H4 (cell line): ENCODE measurements at regions not wholly inside any gene's neighbourhood (a gene's known extent, or its start where the extent isn't known, plus 50 kb on each side); places are given as distances from the start of the nearest gene placed in this dataset.
A peak's percentile ranks its signal among the peaks of the same experiment; 100 is the strongest.
"Not testable (repeated sequence)": the region's sequence is repeated elsewhere in the genome, so short reads cannot be mapped to it uniquely, and the experiment has no call there.

Experiments used
- DNase-seq: peaks from one replicate; pipeline ENCODE4 v3.0.0-alpha.2; 2015; ENCODE audit warnings: low spot score

DNA sequence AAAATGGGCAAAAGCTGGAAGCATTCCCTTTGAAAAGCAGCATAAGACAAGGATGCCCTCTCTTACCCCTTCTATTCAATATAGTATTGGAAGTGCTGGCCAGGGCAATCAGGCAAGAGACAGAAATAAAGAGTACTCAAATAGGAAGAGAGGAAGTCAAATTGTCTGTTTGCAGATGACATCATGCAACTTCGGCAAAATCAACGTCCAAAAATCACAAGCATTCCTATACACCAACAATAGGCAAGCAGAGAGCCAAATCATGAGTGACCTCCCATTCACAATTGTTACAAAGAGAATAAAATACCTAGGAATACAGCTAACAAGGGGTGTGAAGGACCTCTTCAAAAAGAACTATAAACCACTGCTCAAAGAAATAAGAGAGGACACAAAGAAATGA lies 192.0 kb upstream of the FBN2 start:
- not testable (repeated sequence) for DNase-seq

DNA sequence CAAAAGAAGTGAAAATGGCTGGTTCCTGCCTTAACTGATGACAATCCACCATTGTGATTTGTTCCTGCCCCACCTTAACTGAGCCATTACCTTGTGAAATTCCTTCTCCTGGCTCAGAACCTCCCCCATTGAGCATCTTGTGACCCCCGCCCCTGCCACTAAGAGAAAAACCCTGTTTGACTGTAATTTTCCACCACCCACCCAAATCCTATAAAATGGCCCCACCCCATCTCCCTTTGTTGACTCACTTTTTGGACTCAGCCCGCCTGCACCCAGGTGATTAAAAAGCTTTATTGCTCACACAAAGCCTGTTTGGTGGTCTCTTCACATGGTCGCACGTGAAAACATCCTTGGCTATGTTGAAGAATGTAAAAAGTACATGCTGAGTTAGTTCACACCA lies 197.6 kb upstream of the FBN2 start:
- not testable (repeated sequence) for DNase-seq

GRCh38 chr5:128736553-128736952 lies 198.5 kb upstream of the FBN2 start:
- peak; percentile 76 for DNase-seq

- peak; percentile 24 for DNase-seq
Observed at GRCh38 chr5:128749136-128749898, 211.3 kb upstream of the FBN2 start.

DNA sequence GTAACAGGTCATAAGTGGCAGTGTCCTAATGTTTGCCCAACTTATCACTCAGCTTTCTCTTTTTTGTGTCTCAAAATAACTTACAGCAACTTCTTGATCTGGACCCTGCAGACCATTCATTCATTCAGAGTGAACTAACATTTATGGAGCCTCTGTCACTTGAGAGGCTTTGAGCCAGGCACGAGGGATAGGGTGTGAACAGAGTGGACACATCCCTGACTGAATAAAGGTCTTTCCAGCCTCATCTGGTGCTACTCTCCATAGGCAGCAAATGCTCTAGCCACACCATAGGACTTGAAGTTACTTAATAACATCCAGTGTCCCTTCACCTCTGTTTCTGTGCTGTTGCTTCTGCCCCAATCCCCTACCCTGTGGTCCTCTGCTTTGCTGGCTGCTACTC lies 212.1 kb upstream of the FBN2 start:
- DNase-seq = no peak

DNA sequence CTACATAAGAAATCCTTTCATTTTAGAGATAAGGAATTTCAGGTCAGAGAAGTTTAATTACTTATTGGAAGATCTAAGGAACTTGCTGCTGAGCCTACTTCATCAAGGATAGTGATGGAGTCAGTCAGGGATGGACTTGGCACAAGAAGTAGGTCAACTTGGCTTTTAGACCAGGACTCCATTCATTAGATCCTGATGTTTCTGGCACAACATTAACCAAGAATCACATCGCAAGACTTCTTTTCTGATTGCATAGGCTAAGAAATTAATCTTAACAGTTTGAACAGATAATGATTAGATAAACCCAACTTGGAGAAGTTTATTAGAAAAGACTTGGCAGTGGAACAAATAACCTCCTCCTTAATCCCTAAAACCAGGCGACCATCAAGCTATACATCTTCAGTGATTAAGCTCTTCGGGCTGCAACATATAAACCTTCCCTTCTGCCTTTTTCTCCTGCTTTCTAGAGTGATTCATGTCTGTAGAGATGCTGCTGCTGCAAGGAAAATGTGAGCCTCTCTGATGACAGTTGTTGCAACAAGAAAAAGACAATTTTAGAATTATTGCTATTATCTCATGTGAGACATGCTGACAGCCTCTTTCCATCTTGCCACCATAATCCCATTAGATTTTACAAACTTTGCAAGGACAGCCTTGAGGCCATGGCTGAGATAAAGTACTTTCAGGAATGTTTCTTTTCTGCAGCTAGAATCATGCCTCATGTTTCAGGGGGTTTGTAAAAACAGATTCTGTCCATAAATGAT lies 207.9 kb upstream of the SLC27A6 start:
- DNase-seq = no peak

- no peak for DNase-seq
Observed at GRCh38 chr5:128762661-128763306, 202.5 kb upstream of the SLC27A6 start.

DNA sequence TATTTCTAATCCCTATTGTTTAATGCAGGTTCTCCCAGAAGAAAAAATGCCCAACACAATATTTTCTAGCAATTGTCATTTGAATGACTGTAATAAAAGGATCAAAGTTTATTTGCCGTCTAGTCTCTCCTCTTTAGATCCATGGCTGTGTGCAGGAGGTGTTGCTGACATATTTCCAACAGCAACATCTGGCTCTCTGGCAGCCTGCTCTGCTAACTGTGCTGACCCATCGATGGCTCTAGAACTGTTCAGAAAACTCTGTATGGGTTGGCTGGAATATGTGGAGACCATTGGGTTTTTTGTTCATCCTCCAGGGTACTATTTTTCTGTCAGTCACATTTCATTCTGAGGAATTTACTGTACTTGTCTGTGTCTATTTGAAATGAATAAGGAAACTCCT lies 202.0 kb upstream of the SLC27A6 start:
- no peak for DNase-seq

- no peak for DNase-seq
Observed at GRCh38 chr5:128764601-128765310, 200.5 kb upstream of the SLC27A6 start.

GRCh38 chr5:128765448-128766061 lies 199.7 kb upstream of the SLC27A6 start:
- DNase-seq = no peak

DNA sequence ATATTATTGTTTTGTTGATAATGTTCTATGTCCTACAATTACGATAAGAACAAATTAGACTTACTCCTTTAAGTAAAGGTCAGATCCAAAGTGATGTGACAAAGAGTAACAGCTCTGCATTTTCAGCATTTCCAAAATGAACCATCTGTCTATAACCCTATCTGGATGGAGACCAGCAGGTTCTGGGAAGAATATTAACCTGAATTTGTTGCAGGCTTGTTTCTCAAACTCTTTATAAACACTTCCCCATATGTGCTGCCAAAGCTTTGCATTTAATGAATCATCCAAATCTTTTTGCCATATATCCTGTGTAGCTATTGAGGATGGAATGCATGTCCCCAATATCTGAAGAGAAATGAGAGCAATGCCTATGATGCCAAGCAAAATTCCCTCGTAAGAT lies 198.9 kb upstream of the SLC27A6 start:
- no peak for DNase-seq

- DNase-seq = no peak
Observed at GRCh38 chr5:128770907-128771306, 194.4 kb upstream of the SLC27A6 start.

GRCh38 chr5:128772356-128772755 lies 192.9 kb upstream of the SLC27A6 start:
- no peak for DNase-seq

DNA sequence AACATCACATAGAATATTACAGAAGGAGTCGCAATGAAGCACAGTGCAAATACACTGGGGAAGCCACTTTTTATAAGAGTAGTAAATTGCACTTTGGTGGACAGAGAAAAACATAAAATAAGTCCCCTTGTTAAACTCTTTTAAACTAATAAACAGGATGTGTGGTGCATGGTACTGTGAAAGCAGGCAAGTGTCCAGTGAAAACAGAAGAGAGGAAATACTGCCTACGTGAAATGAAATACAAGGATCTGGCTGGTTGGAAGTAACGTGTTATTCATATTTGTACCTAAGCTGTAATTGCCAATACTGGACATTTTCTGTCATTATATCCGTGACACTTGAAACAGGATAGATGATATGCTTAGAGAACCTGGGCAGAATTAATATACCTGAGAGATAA lies 191.9 kb upstream of the SLC27A6 start:
- DNase-seq = peak; percentile 15

DNA sequence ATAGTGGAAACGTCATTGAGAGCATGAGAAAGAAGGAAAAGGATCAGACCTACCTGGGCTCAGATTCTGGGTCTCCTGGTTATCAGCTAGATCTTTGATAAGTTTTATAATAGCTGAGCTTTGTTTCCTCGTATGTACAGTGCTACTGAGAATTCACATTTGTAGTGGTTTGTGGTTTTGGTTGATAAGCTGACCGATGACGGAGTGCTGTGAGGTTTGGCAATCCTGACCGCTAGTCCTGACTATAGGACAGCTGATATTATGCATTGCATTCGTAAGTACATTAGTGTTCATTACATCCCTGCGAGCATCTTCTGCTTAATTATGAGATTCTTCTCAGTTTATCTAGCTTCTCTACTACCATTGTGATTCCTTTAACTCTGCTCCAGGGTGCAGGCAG lies 190.7 kb upstream of the SLC27A6 start:
- peak; percentile 85 for DNase-seq

GRCh38 chr5:128775558-128775957 lies 189.7 kb upstream of the SLC27A6 start:
- no peak for DNase-seq

- no peak for DNase-seq
Observed at GRCh38 chr5:128777052-128777451, 188.2 kb upstream of the SLC27A6 start.

DNA sequence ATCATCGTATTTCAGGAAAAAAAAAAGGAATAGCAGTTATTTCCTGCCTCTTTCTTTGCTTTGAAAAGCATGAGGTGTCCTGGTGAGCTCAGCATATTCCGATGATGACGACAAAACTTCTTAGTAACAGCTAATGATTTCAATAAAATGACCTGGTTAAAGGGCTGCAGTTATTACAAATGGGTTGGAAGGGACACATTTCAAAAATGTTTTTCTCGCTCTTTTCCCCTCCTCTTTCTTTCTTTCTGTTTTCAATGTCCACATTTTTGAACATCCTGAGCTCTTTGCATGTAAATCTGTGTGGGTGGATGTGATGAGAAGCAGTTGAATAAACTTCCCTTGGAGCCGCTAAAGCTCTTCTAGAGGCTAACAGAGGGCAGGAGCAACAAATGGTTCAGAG lies 186.8 kb upstream of the SLC27A6 start:
- DNase-seq = no peak

GRCh38 chr5:128782446-128782845 lies 182.8 kb upstream of the SLC27A6 start:
- peak; percentile 94 for DNase-seq

DNA sequence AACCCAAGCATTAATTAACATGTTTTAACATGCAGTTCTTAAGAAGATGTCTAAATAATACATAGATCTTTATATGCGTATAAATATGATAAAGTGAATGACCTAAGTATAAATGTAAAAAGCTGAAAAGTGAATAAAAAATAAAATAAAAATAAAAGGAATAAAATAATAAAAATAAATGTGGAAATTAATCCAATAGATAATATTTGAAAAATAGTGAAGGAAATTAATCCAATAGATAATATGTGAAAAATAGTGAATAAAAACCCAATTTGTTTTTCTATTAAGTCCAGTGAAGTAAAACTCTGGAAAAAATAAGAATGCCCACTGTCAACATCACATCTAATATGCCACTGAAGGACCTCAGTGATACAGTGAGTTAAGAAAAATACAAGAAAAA lies 180.6 kb upstream of the SLC27A6 start:
- DNase-seq = no peak

DNA sequence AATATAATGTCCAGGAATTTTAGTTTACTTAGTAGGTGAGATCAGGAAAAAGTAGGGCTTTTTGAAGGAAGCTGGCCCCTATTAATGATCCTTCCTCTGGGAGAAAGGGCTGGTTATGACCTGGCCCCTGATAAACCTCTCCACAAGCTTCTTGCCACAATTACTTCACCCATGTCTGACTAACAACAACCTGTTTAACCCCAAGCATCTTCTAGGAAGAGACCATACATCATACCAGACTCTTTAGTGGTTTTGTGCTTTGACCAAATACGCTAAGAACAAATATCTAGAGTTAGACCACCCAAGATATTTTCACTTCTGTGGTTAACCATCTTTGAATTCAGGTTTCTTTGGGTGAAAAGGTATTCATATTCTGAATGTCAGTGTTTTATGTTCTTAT lies 174.0 kb upstream of the SLC27A6 start:
- no peak for DNase-seq

DNA sequence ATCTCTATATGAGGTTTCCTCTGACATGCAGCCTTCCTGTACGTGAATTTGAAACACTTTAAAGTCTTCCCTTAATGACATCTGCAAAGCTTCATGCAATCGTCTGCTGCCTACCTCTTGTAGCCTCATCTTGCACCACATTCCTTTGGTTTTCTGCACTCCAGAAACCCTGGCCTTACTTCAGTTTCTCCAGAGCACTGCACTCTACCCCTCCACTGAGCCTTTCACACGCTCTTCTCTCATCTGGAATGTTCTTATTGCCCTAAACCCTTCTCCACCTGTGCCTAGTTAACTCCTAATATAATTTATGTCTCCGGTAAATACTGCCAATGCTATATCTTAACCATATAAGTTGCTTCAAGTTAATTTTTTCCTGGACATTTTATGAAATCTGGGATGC lies 168.8 kb upstream of the SLC27A6 start:
- no peak for DNase-seq
